ENCODE measurements at regions not wholly inside any gene's neighbourhood (a gene's known extent, or its start where the extent isn't known, plus 50 kb on each side); places are given as distances from the start of the nearest gene placed in this dataset.

GRCh38 chr10:44168478-44168877 is 216.4 kb downstream of the CXCL12 start:
- Histone ChIP-seq H3K36me3 (no peaks in the 10 kb centered on the region), H3K27me3 (replicated peaks in 1 of 7) (no peaks in the 10 kb centered on the region), H3K4me1 (no peaks in the 10 kb centered on the region), H3K27ac (no peak overlapping the region), H3K4me3 (no peak overlapping the region), H3K9me3 (no peaks in the 10 kb centered on the region)
- intact Hi-C loops (cut with DNase I; ENCODE audit: low total_unique reads) = no loop called here
- WGBS, 5 donors = 74 to 83% (median 82%) methylated on average over 5 of the region's 5 CpGs
- TF ChIP-seq POLR2AphosphoS5 (IDR thresholded peaks at IDR 0.05) (no peak), CTCF (IDR thresholded peaks at IDR 0.05 in 8 of 11, conservative IDR thresholded peaks at IDR 0.05 in 3 of 11) (no peak), POLR2A (IDR thresholded peaks at IDR 0.05) (no peak)
- no peak for DNase-seq

GRCh38 chr10:44167752-44168151 is 217.1 kb downstream of the CXCL12 start:
- intact Hi-C loops (cut with DNase I; ENCODE audit: low total_unique reads) = no loop called here
- H3K4me1 ChIP-seq = no peaks in the 10 kb centered on the region
- H3K9me3 ChIP-seq = no peaks in the 10 kb centered on the region
- no peak for DNase-seq
- H3K36me3 ChIP-seq = no peaks in the 10 kb centered on the region
- no peak for TF ChIP-seq POLR2AphosphoS5 (IDR thresholded peaks at IDR 0.05)
- H3K27ac ChIP-seq = no peak overlapping the region
- H3K4me3 ChIP-seq = no peak overlapping the region
- no peaks in the 10 kb centered on the region for H3K27me3 ChIP-seq (replicated peaks in 1 of 7)
- WGBS, 5 donors = 77 to 88% (median 87%) methylated on average over 6 of the region's 6 CpGs

GRCh38 chr10:44166441-44166840 is 218.5 kb downstream of the CXCL12 start:
- Histone ChIP-seq H3K36me3 (no peaks in the 10 kb centered on the region), H3K9me3 (no peaks in the 10 kb centered on the region), H3K27ac (no peak overlapping the region), H3K27me3 (replicated peaks in 1 of 7) (no peaks in the 10 kb centered on the region), H3K4me1 (no peaks in the 10 kb centered on the region), H3K4me3 (no peak overlapping the region)
- no peak for TF ChIP-seq POLR2AphosphoS5 (IDR thresholded peaks at IDR 0.05)
- TF ChIP-seq CTCF (IDR thresholded peaks at IDR 0.05 in 8 of 11, conservative IDR thresholded peaks at IDR 0.05 in 3 of 11) = no peak
- no peak for TF ChIP-seq POLR2A (IDR thresholded peaks at IDR 0.05)
- no peak for DNase-seq
- WGBS, 5 donors = 95 to 100% (median 100%) methylated on average over 1 of the region's 1 CpG
- intact Hi-C loops (cut with DNase I; ENCODE audit: low total_unique reads) = no loop called here

- H3K27me3 ChIP-seq (replicated peaks in 1 of 7) = no peaks in the 10 kb centered on the region
- no peak for DNase-seq
- H3K27ac ChIP-seq = no peak overlapping the region
- no peaks in the 10 kb centered on the region for H3K36me3 ChIP-seq
- no peaks in the 10 kb centered on the region for H3K9me3 ChIP-seq
- H3K4me3 ChIP-seq = no peak overlapping the region
- WGBS, 5 donors = 72 to 85% (median 79%) methylated on average over 3 of the region's 3 CpGs
- TF ChIP-seq CTCF (IDR thresholded peaks at IDR 0.05 in 8 of 11, conservative IDR thresholded peaks at IDR 0.05 in 3 of 11) (no peak), POLR2AphosphoS5 (IDR thresholded peaks at IDR 0.05) (no peak), POLR2A (IDR thresholded peaks at IDR 0.05) (no peak)
- no peaks in the 10 kb centered on the region for H3K4me1 ChIP-seq
- intact Hi-C loops (cut with DNase I; ENCODE audit: low total_unique reads) = no loop called here
Observed at GRCh38 chr10:44164251-44164956, 220.5 kb downstream of the CXCL12 start.

- intact Hi-C loops (cut with DNase I; ENCODE audit: low total_unique reads) = no loop called here
- peaks cover 0 to 18% (median 10%) of the 10 kb centered on the region in 8 donors for H3K9me3 ChIP-seq
- no peaks in the 10 kb centered on the region for H3K4me1 ChIP-seq
Observed at GRCh38 chr10:44161184-44161583, 223.7 kb downstream of the CXCL12 start.

More at GRCh38 chr10:44161184-44161583, 223.7 kb downstream of the CXCL12 start:
- no peaks in the 10 kb centered on the region for H3K27me3 ChIP-seq (replicated peaks in 1 of 7)
- no peak overlapping the region for H3K4me3 ChIP-seq
- H3K27ac ChIP-seq = no peak overlapping the region
- no peaks in the 10 kb centered on the region for H3K36me3 ChIP-seq
- no peak for DNase-seq
- TF ChIP-seq CTCF (IDR thresholded peaks at IDR 0.05 in 8 of 11, conservative IDR thresholded peaks at IDR 0.05 in 3 of 11) = no peak
- no peak for TF ChIP-seq POLR2A (IDR thresholded peaks at IDR 0.05)
- no peak for TF ChIP-seq POLR2AphosphoS5 (IDR thresholded peaks at IDR 0.05)
